ENCODE measurements at regions not wholly inside any gene's neighbourhood (a gene's known extent, or its start where the extent isn't known, plus 50 kb on each side); places are given as distances from the start of the nearest gene placed in this dataset.

GRCh38 chr3:24043985-24044384, 98.9 kb downstream of the NR1D2 start:
- no peak overlapping the region for H2BK5ac ChIP-seq (ENCODE audit: low read length)
- H3K27me3 ChIP-seq (ENCODE audit: insufficient read depth, low read length, poor library complexity), result no peaks in the 10 kb centered on the region
- H3K36me3 ChIP-seq (ENCODE audit: control insufficient read depth, insufficient read depth, low read length), result no peaks in the 10 kb centered on the region
- H2AK5ac ChIP-seq (ENCODE audit: low read length), result no peak overlapping the region
- no peak overlapping the region for H3K18ac ChIP-seq (ENCODE audit: low read length)
- H3K79me1 ChIP-seq (ENCODE audit: low read length), result no peaks in the 10 kb centered on the region
- no peak for DNase-seq
- no peak overlapping the region for H4K5ac ChIP-seq (ENCODE audit: low read length)
- H2BK15ac ChIP-seq (replicated peaks; ENCODE audit: low read depth), result no peak overlapping the region
- no peak overlapping the region for H3K27ac ChIP-seq (ENCODE audit: low read depth, low read length)
- H3K23ac ChIP-seq (ENCODE audit: low read length), result no peak overlapping the region
- no peak overlapping the region for H3K4ac ChIP-seq (ENCODE audit: low read depth, low read length)
- no peak overlapping the region for H3K9ac ChIP-seq (ENCODE audit: low read length)
- no peak overlapping the region for H2BK120ac ChIP-seq (ENCODE audit: low read depth, low read length)
- H3K79me2 ChIP-seq (ENCODE audit: control insufficient read depth, insufficient read depth, low read length), result no peaks in the 10 kb centered on the region
- H3K4me1 ChIP-seq (ENCODE audit: control insufficient read depth, low read depth, low read length), result no peaks in the 10 kb centered on the region
- no peak overlapping the region for H3K4me3 ChIP-seq (ENCODE audit: low read length)
- H3K4me2 ChIP-seq (ENCODE audit: low read length), result no peak overlapping the region
- H3K56ac ChIP-seq (ENCODE audit: low read length), result no peak overlapping the region
- no CpG with 5 or more reads among the region's 5 CpGs for WGBS (ENCODE audit: extremely low coverage, insufficient coverage, low lambda C conversion rate)
- no peak overlapping the region for H4K8ac ChIP-seq (ENCODE audit: low read depth, low read length)

- no peak overlapping the region for H2BK15ac ChIP-seq (replicated peaks; ENCODE audit: low read depth)
- no peaks in the 10 kb centered on the region for H3K79me2 ChIP-seq (ENCODE audit: control insufficient read depth, insufficient read depth, low read length)
- no peak overlapping the region for H3K4me3 ChIP-seq (ENCODE audit: low read length)
- no peaks in the 10 kb centered on the region for H3K79me1 ChIP-seq (ENCODE audit: low read length)
- H3K36me3 ChIP-seq (ENCODE audit: control insufficient read depth, insufficient read depth, low read length), result no peaks in the 10 kb centered on the region
- H2BK120ac ChIP-seq (ENCODE audit: low read depth, low read length), result no peak overlapping the region
- DNase-seq, result no peak
- H3K4me2 ChIP-seq (ENCODE audit: low read length), result no peak overlapping the region
- H3K9ac ChIP-seq (ENCODE audit: low read length), result no peak overlapping the region
- H2AK5ac ChIP-seq (ENCODE audit: low read length), result no peak overlapping the region
- no peak overlapping the region for H4K5ac ChIP-seq (ENCODE audit: low read length)
- H3K27me3 ChIP-seq (ENCODE audit: insufficient read depth, low read length, poor library complexity), result no peaks in the 10 kb centered on the region
- H4K8ac ChIP-seq (ENCODE audit: low read depth, low read length), result no peak overlapping the region
- H2BK5ac ChIP-seq (ENCODE audit: low read length), result no peak overlapping the region
- H3K18ac ChIP-seq (ENCODE audit: low read length), result no peak overlapping the region
- no peaks in the 10 kb centered on the region for H3K4me1 ChIP-seq (ENCODE audit: control insufficient read depth, low read depth, low read length)
- H3K23ac ChIP-seq (ENCODE audit: low read length), result no peak overlapping the region
- H3K27ac ChIP-seq (ENCODE audit: low read depth, low read length), result no peak overlapping the region
- H3K56ac ChIP-seq (ENCODE audit: low read length), result no peak overlapping the region
- no peak overlapping the region for H3K4ac ChIP-seq (ENCODE audit: low read depth, low read length)
Observed at GRCh38 chr3:24046214-24046613, 101.1 kb downstream of the NR1D2 start.

GRCh38 chr3:24047513-24047912, 102.4 kb downstream of the NR1D2 start:
- H3K23ac ChIP-seq (ENCODE audit: low read length), result no peak overlapping the region
- no peaks in the 10 kb centered on the region for H3K4me1 ChIP-seq (ENCODE audit: control insufficient read depth, low read depth, low read length)
- no peak overlapping the region for H2BK5ac ChIP-seq (ENCODE audit: low read length)
- no peak overlapping the region for H3K9ac ChIP-seq (ENCODE audit: low read length)
- H3K4me2 ChIP-seq (ENCODE audit: low read length), result no peak overlapping the region
- no peak overlapping the region for H3K18ac ChIP-seq (ENCODE audit: low read length)
- no peak for DNase-seq
- no peak overlapping the region for H3K4me3 ChIP-seq (ENCODE audit: low read length)
- H3K56ac ChIP-seq (ENCODE audit: low read length), result no peak overlapping the region
- no peak overlapping the region for H2BK120ac ChIP-seq (ENCODE audit: low read depth, low read length)
- no peaks in the 10 kb centered on the region for H3K79me1 ChIP-seq (ENCODE audit: low read length)
- no peak overlapping the region for H4K8ac ChIP-seq (ENCODE audit: low read depth, low read length)
- no CpG with 5 or more reads among the region's 1 CpG for WGBS (ENCODE audit: extremely low coverage, insufficient coverage, low lambda C conversion rate)
- H3K36me3 ChIP-seq (ENCODE audit: control insufficient read depth, insufficient read depth, low read length), result no peaks in the 10 kb centered on the region
- no peaks in the 10 kb centered on the region for H3K79me2 ChIP-seq (ENCODE audit: control insufficient read depth, insufficient read depth, low read length)
- H3K27ac ChIP-seq (ENCODE audit: low read depth, low read length), result no peak overlapping the region
- H3K27me3 ChIP-seq (ENCODE audit: insufficient read depth, low read length, poor library complexity), result no peaks in the 10 kb centered on the region
- H3K4ac ChIP-seq (ENCODE audit: low read depth, low read length), result no peak overlapping the region
- H2BK15ac ChIP-seq (replicated peaks; ENCODE audit: low read depth), result no peak overlapping the region
- H2AK5ac ChIP-seq (ENCODE audit: low read length), result no peak overlapping the region
- no peak overlapping the region for H4K5ac ChIP-seq (ENCODE audit: low read length)

- Histone ChIP-seq H3K4me2 (ENCODE audit: low read length) (no peak overlapping the region), H3K4me1 (ENCODE audit: control insufficient read depth, low read depth, low read length) (no peaks in the 10 kb centered on the region), H3K23ac (ENCODE audit: low read length) (no peak overlapping the region), H2BK120ac (ENCODE audit: low read depth, low read length) (no peak overlapping the region), H3K9ac (ENCODE audit: low read length) (no peak overlapping the region), H2BK5ac (ENCODE audit: low read length) (no peak overlapping the region), H4K8ac (ENCODE audit: low read depth, low read length) (no peak overlapping the region), H3K79me2 (ENCODE audit: control insufficient read depth, insufficient read depth, low read length) (no peaks in the 10 kb centered on the region), H2BK15ac (replicated peaks; ENCODE audit: low read depth) (no peak overlapping the region), H3K27me3 (ENCODE audit: insufficient read depth, low read length, poor library complexity) (no peaks in the 10 kb centered on the region), H3K79me1 (ENCODE audit: low read length) (no peaks in the 10 kb centered on the region), H2AK5ac (ENCODE audit: low read length) (no peak overlapping the region), H3K36me3 (ENCODE audit: control insufficient read depth, insufficient read depth, low read length) (no peaks in the 10 kb centered on the region), H3K4ac (ENCODE audit: low read depth, low read length) (no peak overlapping the region), H3K4me3 (ENCODE audit: low read length) (no peak overlapping the region), H3K56ac (ENCODE audit: low read length) (no peak overlapping the region), H3K18ac (ENCODE audit: low read length) (no peak overlapping the region), H4K5ac (ENCODE audit: low read length) (no peak overlapping the region), H3K27ac (ENCODE audit: low read depth, low read length) (no peak overlapping the region)
- DNase-seq, result no peak
- no CpG with 5 or more reads among the region's 1 CpG for WGBS (ENCODE audit: extremely low coverage, insufficient coverage, low lambda C conversion rate)
Observed at GRCh38 chr3:24048843-24049242, 103.8 kb downstream of the NR1D2 start.

GRCh38 chr3:24052446-24052845, 107.4 kb downstream of the NR1D2 start:
- H3K27me3 ChIP-seq (ENCODE audit: insufficient read depth, low read length, poor library complexity), result no peaks in the 10 kb centered on the region
- no peak overlapping the region for H4K5ac ChIP-seq (ENCODE audit: low read length)
- H2BK15ac ChIP-seq (replicated peaks; ENCODE audit: low read depth), result no peak overlapping the region
- no peaks in the 10 kb centered on the region for H3K36me3 ChIP-seq (ENCODE audit: control insufficient read depth, insufficient read depth, low read length)
- no peak overlapping the region for H3K4ac ChIP-seq (ENCODE audit: low read depth, low read length)
- no peak overlapping the region for H4K8ac ChIP-seq (ENCODE audit: low read depth, low read length)
- no peak overlapping the region for H3K18ac ChIP-seq (ENCODE audit: low read length)
- H2AK5ac ChIP-seq (ENCODE audit: low read length), result no peak overlapping the region
- H2BK120ac ChIP-seq (ENCODE audit: low read depth, low read length), result no peak overlapping the region
- no peak overlapping the region for H3K4me3 ChIP-seq (ENCODE audit: low read length)
- H2BK5ac ChIP-seq (ENCODE audit: low read length), result no peak overlapping the region
- no peaks in the 10 kb centered on the region for H3K79me2 ChIP-seq (ENCODE audit: control insufficient read depth, insufficient read depth, low read length)
- H3K23ac ChIP-seq (ENCODE audit: low read length), result no peak overlapping the region
- H3K9ac ChIP-seq (ENCODE audit: low read length), result no peak overlapping the region
- DNase-seq, result no peak
- no peak overlapping the region for H3K56ac ChIP-seq (ENCODE audit: low read length)
- H3K4me2 ChIP-seq (ENCODE audit: low read length), result no peak overlapping the region
- no peaks in the 10 kb centered on the region for H3K79me1 ChIP-seq (ENCODE audit: low read length)
- H3K27ac ChIP-seq (ENCODE audit: low read depth, low read length), result no peak overlapping the region
- no peaks in the 10 kb centered on the region for H3K4me1 ChIP-seq (ENCODE audit: control insufficient read depth, low read depth, low read length)

GRCh38 chr3:24058940-24059705, 114.0 kb downstream of the NR1D2 start:
- no peak overlapping the region for H3K9ac ChIP-seq (ENCODE audit: low read length)
- H3K36me3 ChIP-seq (ENCODE audit: control insufficient read depth, insufficient read depth, low read length), result no peaks in the 10 kb centered on the region
- no peak overlapping the region for H3K56ac ChIP-seq (ENCODE audit: low read length)
- DNase-seq, result no peak
- H3K23ac ChIP-seq (ENCODE audit: low read length), result no peak overlapping the region
- H4K8ac ChIP-seq (ENCODE audit: low read depth, low read length), result no peak overlapping the region
- H2BK5ac ChIP-seq (ENCODE audit: low read length), result no peak overlapping the region
- H3K4ac ChIP-seq (ENCODE audit: low read depth, low read length), result no peak overlapping the region
- no peak overlapping the region for H2BK15ac ChIP-seq (replicated peaks; ENCODE audit: low read depth)
- no peak overlapping the region for H2AK5ac ChIP-seq (ENCODE audit: low read length)
- H3K18ac ChIP-seq (ENCODE audit: low read length), result no peak overlapping the region
- H3K4me2 ChIP-seq (ENCODE audit: low read length), result no peak overlapping the region
- no CpG with 5 or more reads among the region's 2 CpGs for WGBS (ENCODE audit: extremely low coverage, insufficient coverage, low lambda C conversion rate)
- H3K79me2 ChIP-seq (ENCODE audit: control insufficient read depth, insufficient read depth, low read length), result no peaks in the 10 kb centered on the region
- H3K4me3 ChIP-seq (ENCODE audit: low read length), result no peak overlapping the region
- no peaks in the 10 kb centered on the region for H3K79me1 ChIP-seq (ENCODE audit: low read length)
- H3K27ac ChIP-seq (ENCODE audit: low read depth, low read length), result no peak overlapping the region
- no peak overlapping the region for H2BK120ac ChIP-seq (ENCODE audit: low read depth, low read length)
- H4K5ac ChIP-seq (ENCODE audit: low read length), result no peak overlapping the region
- no peaks in the 10 kb centered on the region for H3K27me3 ChIP-seq (ENCODE audit: insufficient read depth, low read length, poor library complexity)
- H3K4me1 ChIP-seq (ENCODE audit: control insufficient read depth, low read depth, low read length), result no peaks in the 10 kb centered on the region
